ENCODE measurements at regions not wholly inside any gene's neighbourhood (a gene's known extent, or its start where the extent isn't known, plus 50 kb on each side); places are given as distances from the start of the nearest gene placed in this dataset.

DNA sequence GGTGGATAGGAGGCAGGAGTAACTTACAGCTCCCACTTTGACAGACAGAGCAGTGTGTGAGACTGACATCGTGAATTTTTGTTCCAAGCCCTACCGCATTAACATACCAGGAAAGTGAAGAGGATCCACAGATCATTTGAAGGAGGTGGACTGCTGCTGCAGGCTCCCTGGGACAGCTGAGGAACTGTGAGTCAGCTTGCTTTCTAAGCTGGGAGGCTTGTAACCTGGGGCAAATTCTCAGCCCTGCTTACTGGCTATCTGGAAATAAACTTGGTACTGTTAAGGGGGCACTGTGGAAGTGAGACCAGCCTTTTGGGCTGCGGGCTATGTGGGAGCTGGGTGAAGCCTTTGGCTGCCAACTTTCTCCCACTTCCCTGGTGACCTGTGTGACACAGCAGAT is 1202.5 kb downstream of the DNAJB9 start:
- TF ChIP-seq, protein P1, sequence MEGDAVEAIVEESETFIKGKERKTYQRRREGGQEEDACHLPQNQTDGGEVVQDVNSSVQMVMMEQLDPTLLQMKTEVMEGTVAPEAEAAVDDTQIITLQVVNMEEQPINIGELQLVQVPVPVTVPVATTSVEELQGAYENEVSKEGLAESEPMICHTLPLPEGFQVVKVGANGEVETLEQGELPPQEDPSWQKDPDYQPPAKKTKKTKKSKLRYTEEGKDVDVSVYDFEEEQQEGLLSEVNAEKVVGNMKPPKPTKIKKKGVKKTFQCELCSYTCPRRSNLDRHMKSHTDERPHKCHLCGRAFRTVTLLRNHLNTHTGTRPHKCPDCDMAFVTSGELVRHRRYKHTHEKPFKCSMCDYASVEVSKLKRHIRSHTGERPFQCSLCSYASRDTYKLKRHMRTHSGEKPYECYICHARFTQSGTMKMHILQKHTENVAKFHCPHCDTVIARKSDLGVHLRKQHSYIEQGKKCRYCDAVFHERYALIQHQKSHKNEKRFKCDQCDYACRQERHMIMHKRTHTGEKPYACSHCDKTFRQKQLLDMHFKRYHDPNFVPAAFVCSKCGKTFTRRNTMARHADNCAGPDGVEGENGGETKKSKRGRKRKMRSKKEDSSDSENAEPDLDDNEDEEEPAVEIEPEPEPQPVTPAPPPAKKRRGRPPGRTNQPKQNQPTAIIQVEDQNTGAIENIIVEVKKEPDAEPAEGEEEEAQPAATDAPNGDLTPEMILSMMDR (IDR thresholded peaks at IDR 0.05; ENCODE audit: low read depth, low read length, poor library complexity, severe bottlenecking) = no peak
- TF ChIP-seq EZH2phosphoT487 (IDR thresholded peaks at IDR 0.05; ENCODE audit: borderline replicate concordance, low read length) = no peak
